ENCODE measurements at regions not wholly inside any gene's neighbourhood (a gene's known extent, or its start where the extent isn't known, plus 50 kb on each side); places are given as distances from the start of the nearest gene placed in this dataset.

- Histone ChIP-seq H3K9ac (ENCODE audit: low read length in 3 of 3) (no peak overlapping the region), H3K36me3 (ENCODE audit: control insufficient read depth in 2 of 3, insufficient read depth in 3 of 3, low read length in 3 of 3) (no peaks in the 10 kb centered on the region), H3K27ac (ENCODE audit: low read depth in 2 of 2, low read length in 2 of 2) (no peak overlapping the region), H3K4me3 (ENCODE audit: low read length in 3 of 3) (no peak overlapping the region), H3K4me1 (ENCODE audit: control insufficient read depth in 2 of 3, insufficient read depth in 2 of 3, low read depth in 1 of 3, low read length in 3 of 3) (no peaks in the 10 kb centered on the region), H3K9me3 (ENCODE audit: control insufficient read depth in 2 of 3, insufficient read depth in 1 of 3, low read length in 3 of 3) (no peaks in the 10 kb centered on the region), H3K27me3 (ENCODE audit: control insufficient read depth, insufficient read depth, low read length) (no peaks in the 10 kb centered on the region)
- DNase-seq (no peak), FAIRE-seq (no peak)
- intact Hi-C loops (cut with DNase I), result no loop called here
- TF ChIP-seq CTCF (IDR thresholded peaks at IDR 0.05; ENCODE audit: borderline replicate concordance, extremely low read depth, insufficient read depth), result no peak
These were observed 96.9 kb upstream of the FSHR start for GRCh38 chr2:49251251-49251650.

GRCh38 chr2:49248506-49248905, 94.2 kb upstream of the FSHR start:
- no peak for DNase-seq
- no peak for FAIRE-seq
- intact Hi-C loops (cut with DNase I), result no loop called here
- H3K4me1 ChIP-seq (ENCODE audit: control insufficient read depth in 2 of 3, insufficient read depth in 2 of 3, low read depth in 1 of 3, low read length in 3 of 3), result no peaks in the 10 kb centered on the region
- H3K36me3 ChIP-seq (ENCODE audit: control insufficient read depth in 2 of 3, insufficient read depth in 3 of 3, low read length in 3 of 3), result no peaks in the 10 kb centered on the region
- H3K4me3 ChIP-seq (ENCODE audit: low read length in 3 of 3), result no peak overlapping the region
- no peak overlapping the region for H3K9ac ChIP-seq (ENCODE audit: low read length in 3 of 3)
- H3K9me3 ChIP-seq (ENCODE audit: control insufficient read depth in 2 of 3, insufficient read depth in 1 of 3, low read length in 3 of 3), result no peaks in the 10 kb centered on the region
- no peaks in the 10 kb centered on the region for H3K27me3 ChIP-seq (ENCODE audit: control insufficient read depth, insufficient read depth, low read length)
- no peak overlapping the region for H3K27ac ChIP-seq (ENCODE audit: low read depth in 2 of 2, low read length in 2 of 2)
- TF ChIP-seq CTCF (IDR thresholded peaks at IDR 0.05; ENCODE audit: borderline replicate concordance, extremely low read depth, insufficient read depth), result no peak

- Histone ChIP-seq H3K4me3 (ENCODE audit: low read length in 3 of 3) (no peak overlapping the region), H3K9me3 (ENCODE audit: control insufficient read depth in 2 of 3, insufficient read depth in 1 of 3, low read length in 3 of 3) (no peaks in the 10 kb centered on the region), H3K27ac (ENCODE audit: low read depth in 2 of 2, low read length in 2 of 2) (no peak overlapping the region), H3K9ac (ENCODE audit: low read length in 3 of 3) (no peak overlapping the region), H3K36me3 (ENCODE audit: control insufficient read depth in 2 of 3, insufficient read depth in 3 of 3, low read length in 3 of 3) (no peaks in the 10 kb centered on the region), H3K4me1 (ENCODE audit: control insufficient read depth in 2 of 3, insufficient read depth in 2 of 3, low read depth in 1 of 3, low read length in 3 of 3) (no peaks in the 10 kb centered on the region), H3K27me3 (ENCODE audit: control insufficient read depth, insufficient read depth, low read length) (no peaks in the 10 kb centered on the region)
- no peak for FAIRE-seq
- TF ChIP-seq CTCF (IDR thresholded peaks at IDR 0.05; ENCODE audit: borderline replicate concordance, extremely low read depth, insufficient read depth), result no peak
- intact Hi-C loops (cut with DNase I), result no loop called here
- DNase-seq, result no peak
These were observed 87.7 kb upstream of the FSHR start for GRCh38 chr2:49241991-49242390.

GRCh38 chr2:49241501-49241900, 87.2 kb upstream of the FSHR start:
- no peak overlapping the region for H3K9ac ChIP-seq (ENCODE audit: low read length in 3 of 3)
- H3K27me3 ChIP-seq (ENCODE audit: control insufficient read depth, insufficient read depth, low read length), result no peaks in the 10 kb centered on the region
- H3K4me3 ChIP-seq (ENCODE audit: low read length in 3 of 3), result no peak overlapping the region
- no peaks in the 10 kb centered on the region for H3K36me3 ChIP-seq (ENCODE audit: control insufficient read depth in 2 of 3, insufficient read depth in 3 of 3, low read length in 3 of 3)
- intact Hi-C loops (cut with DNase I), result no loop called here
- FAIRE-seq (no peak), DNase-seq (no peak)
- no peak for TF ChIP-seq CTCF (IDR thresholded peaks at IDR 0.05; ENCODE audit: borderline replicate concordance, extremely low read depth, insufficient read depth)
- no peaks in the 10 kb centered on the region for H3K9me3 ChIP-seq (ENCODE audit: control insufficient read depth in 2 of 3, insufficient read depth in 1 of 3, low read length in 3 of 3)
- H3K27ac ChIP-seq (ENCODE audit: low read depth in 2 of 2, low read length in 2 of 2), result no peak overlapping the region
- H3K4me1 ChIP-seq (ENCODE audit: control insufficient read depth in 2 of 3, insufficient read depth in 2 of 3, low read depth in 1 of 3, low read length in 3 of 3), result no peaks in the 10 kb centered on the region
